DOHH2 (cell line): ENCODE measurements at regions not wholly inside any gene's neighbourhood (a gene's known extent, or its start where the extent isn't known, plus 50 kb on each side); places are given as distances from the start of the nearest gene placed in this dataset.

ENCODE experiments used
- EZH2phosphoT487 ChIP-seq: fragments of 200-600 bp; sonication (generic); IDR thresholded peaks from 2 replicates; pipeline ENCODE4 v1.6.1; 2017; ENCODE audit warnings: borderline replicate concordance, mild to moderate bottlenecking, antibody characterized with exemption, low read length, moderate library complexity, mixed read lengths
- TF ChIP-seq, protein P1 (sequence below): fragments of 200-600 bp; sonication (generic); IDR thresholded peaks from one replicate; pipeline ENCODE4 v1.5.1; 2014; ENCODE audit warnings: antibody characterized with exemption, mild to moderate bottlenecking, low read depth, low read length; ENCODE audit not compliant: poor library complexity, severe bottlenecking

DNA sequence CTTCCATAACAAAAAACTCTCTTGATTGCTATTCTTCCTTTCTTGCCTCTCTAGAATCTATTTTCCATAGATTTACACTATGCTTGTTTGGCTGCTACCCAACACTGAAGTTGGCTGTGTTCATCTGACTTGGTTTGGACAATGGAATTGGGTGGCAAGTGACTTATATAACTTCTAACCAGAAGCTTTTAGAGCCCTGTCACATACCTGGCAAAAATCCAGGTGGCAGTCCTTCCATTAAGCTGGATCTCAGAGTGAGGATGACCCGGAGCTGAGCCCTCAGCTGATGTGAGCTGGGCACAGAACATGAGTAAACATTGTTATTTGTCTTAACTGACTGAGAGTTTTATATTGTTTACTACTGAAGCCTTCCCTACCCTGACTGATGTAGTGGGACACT lies 225.7 kb downstream of the TLR4 start:
- TF ChIP-seq, protein P1, sequence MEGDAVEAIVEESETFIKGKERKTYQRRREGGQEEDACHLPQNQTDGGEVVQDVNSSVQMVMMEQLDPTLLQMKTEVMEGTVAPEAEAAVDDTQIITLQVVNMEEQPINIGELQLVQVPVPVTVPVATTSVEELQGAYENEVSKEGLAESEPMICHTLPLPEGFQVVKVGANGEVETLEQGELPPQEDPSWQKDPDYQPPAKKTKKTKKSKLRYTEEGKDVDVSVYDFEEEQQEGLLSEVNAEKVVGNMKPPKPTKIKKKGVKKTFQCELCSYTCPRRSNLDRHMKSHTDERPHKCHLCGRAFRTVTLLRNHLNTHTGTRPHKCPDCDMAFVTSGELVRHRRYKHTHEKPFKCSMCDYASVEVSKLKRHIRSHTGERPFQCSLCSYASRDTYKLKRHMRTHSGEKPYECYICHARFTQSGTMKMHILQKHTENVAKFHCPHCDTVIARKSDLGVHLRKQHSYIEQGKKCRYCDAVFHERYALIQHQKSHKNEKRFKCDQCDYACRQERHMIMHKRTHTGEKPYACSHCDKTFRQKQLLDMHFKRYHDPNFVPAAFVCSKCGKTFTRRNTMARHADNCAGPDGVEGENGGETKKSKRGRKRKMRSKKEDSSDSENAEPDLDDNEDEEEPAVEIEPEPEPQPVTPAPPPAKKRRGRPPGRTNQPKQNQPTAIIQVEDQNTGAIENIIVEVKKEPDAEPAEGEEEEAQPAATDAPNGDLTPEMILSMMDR: no peak
- TF ChIP-seq EZH2phosphoT487: no peak
